NT2/D1 (cell line): ENCODE measurements at regions not wholly inside any gene's neighbourhood (a gene's known extent, or its start where the extent isn't known, plus 50 kb on each side); places are given as distances from the start of the nearest gene placed in this dataset.
"Not testable (repeated sequence)": the region's sequence is repeated elsewhere in the genome, so short reads cannot be mapped to it uniquely, and the experiment has no call there.

Experiments
- DNase-seq: peaks from one replicate; pipeline ENCODE4 v3.0.0-alpha.2; 2011; ENCODE audit warnings: low read depth, low spot score
- H3K27me3 ChIP-seq: 2 replicates; pipeline ENCODE4 v1.6.0; 2011; ENCODE audit warnings: mild to moderate bottlenecking; ENCODE audit not compliant: insufficient read length, insufficient read depth
- H3K36me3 ChIP-seq: 2 replicates; pipeline ENCODE4 v1.6.1; 2011; ENCODE audit warnings: mild to moderate bottlenecking, low read length, mixed read lengths; ENCODE audit not compliant: insufficient read depth, insufficient read length
- H3K4me1 ChIP-seq: 2 replicates; pipeline ENCODE4 v1.5.1; 2011; ENCODE audit not compliant: insufficient read depth, insufficient read length
- H3K4me3 ChIP-seq: 2 replicates; pipeline ENCODE4 v1.5.1; 2011; ENCODE audit warnings: low read depth; ENCODE audit not compliant: insufficient read length
- H3K9ac ChIP-seq: 2 replicates; pipeline ENCODE4 v1.6.0; 2011; ENCODE audit warnings: low read depth; ENCODE audit not compliant: insufficient read length
- H3K9me3 ChIP-seq: 2 replicates; pipeline ENCODE4 v1.5.1; 2011; ENCODE audit warnings: mild to moderate bottlenecking, low read length; ENCODE audit not compliant: insufficient read depth
- SUZ12 ChIP-seq: IDR thresholded peaks from 2 replicates; pipeline ENCODE4 v1.6.1; 2011; ENCODE audit not compliant: insufficient read length, insufficient read depth; ENCODE audit errors: extremely low read depth
- YY1 ChIP-seq: IDR thresholded peaks from 2 replicates; pipeline ENCODE4 v1.6.1; 2011; ENCODE audit not compliant: insufficient read length, insufficient read depth
- ZNF274 ChIP-seq: IDR thresholded peaks from 2 replicates; pipeline ENCODE4 v1.6.1; 2011; ENCODE audit warnings: mild to moderate bottlenecking, low read depth, low read length

DNA sequence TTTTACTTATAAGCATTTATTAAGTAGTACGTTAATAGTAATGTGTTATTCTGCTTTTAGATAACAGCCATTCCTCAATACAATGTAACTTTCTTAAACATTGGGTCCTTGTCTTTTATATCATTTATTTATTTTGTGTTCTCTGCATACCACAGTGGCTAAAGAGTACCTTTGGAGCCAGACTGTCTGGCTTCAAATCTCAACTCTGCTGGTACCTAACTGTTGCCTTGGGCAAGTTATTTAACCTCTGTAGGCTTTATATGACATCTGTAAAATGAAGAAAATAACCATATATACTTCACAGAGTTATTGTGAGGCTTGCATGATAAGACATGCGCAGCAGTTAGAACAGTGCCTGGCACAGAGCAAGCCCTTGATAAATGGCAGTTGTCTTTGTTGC, 397.6 kb downstream of the MDFIC start:
- H3K27me3 ChIP-seq, result no peaks in the 10 kb centered on the region
- no peaks in the 10 kb centered on the region for H3K4me1 ChIP-seq
- H3K4me3 ChIP-seq, result no peak overlapping the region
- H3K36me3 ChIP-seq, result no peaks in the 10 kb centered on the region
- H3K9me3 ChIP-seq, result no peaks in the 10 kb centered on the region
- no peak overlapping the region for H3K9ac ChIP-seq
- no peak for TF ChIP-seq YY1
- no peak for TF ChIP-seq SUZ12
- TF ChIP-seq ZNF274, result no peak
- DNase-seq, result no peak

DNA sequence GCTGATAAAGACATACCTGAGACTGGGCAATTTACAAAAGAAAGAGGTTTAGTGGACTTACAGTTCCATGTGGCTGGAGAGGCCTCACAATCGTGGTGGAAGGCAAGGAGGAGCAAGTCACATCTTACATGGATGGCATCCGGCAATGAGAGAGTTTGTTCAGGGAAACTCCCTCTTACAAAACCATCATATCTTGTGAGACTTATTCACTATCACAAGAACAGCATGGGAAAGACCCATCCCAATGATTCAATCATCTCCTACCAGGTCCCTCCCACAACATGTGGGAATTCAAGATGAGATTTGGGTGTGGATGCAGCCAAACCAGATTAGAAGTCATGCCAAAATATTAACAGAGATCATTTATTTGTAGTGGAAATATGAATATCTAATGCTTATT, 388.4 kb downstream of the MDFIC start:
- H3K4me1 ChIP-seq, DNase-seq, H3K27me3 ChIP-seq, H3K4me3 ChIP-seq, H3K9me3 ChIP-seq, H3K9ac ChIP-seq, H3K36me3 ChIP-seq: not testable (repeated sequence)

DNA sequence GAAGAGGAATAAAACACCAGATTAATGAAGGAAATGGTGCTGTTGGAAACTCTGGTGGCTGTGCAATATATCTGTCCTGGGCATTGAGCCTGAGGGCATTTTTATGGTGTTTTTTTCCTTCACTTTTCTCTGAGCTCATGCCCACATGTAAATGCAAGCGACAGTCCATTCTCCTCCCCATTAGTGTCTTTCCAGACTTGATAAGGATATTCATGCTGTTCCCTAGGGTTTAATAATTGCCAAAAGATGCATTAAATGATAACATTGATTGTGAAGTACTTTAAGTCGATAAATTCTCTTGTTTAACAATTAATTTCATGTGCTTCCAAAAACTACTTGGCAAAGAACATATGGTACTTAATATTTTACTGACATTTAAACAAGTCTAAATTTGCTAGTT, 384.7 kb downstream of the MDFIC start:
- Histone ChIP-seq H3K4me3 (no peak overlapping the region), H3K9ac (no peak overlapping the region), H3K4me1 (no peaks in the 10 kb centered on the region), H3K36me3 (no peaks in the 10 kb centered on the region), H3K27me3 (no peaks in the 10 kb centered on the region), H3K9me3 (peaks cover 13% of the 10 kb centered on the region)
- TF ChIP-seq YY1 (no peak), SUZ12 (no peak), ZNF274 (no peak)
- no peak for DNase-seq

DNA sequence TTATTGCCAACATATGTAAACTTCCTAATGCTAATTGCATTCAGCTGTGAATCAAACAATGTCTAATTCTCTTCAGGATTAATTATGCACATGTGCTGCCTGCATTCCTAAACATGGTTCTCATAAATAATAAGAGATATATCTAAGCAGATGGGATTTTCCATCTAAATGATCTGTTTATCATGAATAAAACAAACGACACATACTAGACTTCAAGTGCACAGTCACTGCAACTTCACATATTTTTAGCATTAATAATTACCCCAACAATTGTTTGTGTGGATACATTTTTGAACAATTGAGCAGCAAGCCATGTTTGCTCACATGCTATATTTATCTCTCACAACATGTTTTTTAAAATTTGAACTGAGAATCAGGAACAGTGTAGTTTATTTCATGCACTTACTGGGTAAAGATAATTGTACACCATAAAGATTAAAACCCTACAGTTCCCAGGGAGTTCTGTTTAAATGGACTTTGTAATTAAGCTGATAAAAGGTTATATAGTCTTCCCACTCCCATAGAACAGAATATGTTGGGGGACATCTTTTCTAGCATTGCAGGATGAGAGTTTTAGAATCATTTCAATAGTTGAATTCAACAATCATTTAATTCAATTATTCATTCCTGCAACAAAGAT, 378.5 kb downstream of the MDFIC start:
- DNase-seq, result no peak

DNA sequence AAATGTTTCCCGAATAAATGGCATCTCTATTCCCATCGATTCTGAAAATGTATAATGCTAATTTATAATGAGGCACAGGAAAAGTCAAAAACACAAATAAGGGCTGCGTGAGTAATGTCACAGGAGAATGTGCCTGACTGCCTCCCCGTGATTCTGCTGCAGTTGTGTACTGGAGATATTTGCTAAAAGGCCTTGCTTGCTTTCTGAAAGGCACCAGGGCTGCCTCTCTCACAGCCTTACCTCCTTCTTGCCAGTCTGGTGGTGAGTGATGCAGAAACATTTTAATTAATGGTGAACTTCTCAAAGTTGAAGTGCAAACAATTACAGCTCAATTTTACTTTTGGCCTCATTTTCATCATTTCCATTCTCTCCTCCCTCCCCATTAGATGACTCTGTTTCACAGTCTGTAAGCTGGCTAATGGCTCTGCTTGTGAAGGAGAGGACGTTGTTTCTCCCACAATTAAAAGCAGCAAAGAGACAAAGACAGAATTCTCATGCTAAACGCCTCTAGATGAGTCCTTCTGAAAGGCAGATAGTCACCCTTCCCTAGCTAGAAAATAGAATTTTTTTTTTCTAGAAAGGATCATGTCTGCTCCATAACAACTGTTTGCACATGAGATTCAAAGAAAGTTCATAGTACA, 377.6 kb downstream of the MDFIC start:
- Histone ChIP-seq H3K27me3 (peaks cover 3% of the 10 kb centered on the region), H3K4me1 (no peaks in the 10 kb centered on the region), H3K4me3 (no peak overlapping the region), H3K9me3 (peaks cover 13% of the 10 kb centered on the region), H3K36me3 (no peaks in the 10 kb centered on the region), H3K9ac (no peak overlapping the region)
- DNase-seq, result peak; percentile 80
- no peak for TF ChIP-seq ZNF274
- TF ChIP-seq YY1, result no peak
- TF ChIP-seq SUZ12, result no peak

More for the DNA sequence above, 378.5 kb downstream of the MDFIC start:
- H3K36me3 ChIP-seq, result no peaks in the 10 kb centered on the region
- H3K4me1 ChIP-seq, result no peaks in the 10 kb centered on the region
- no peak for TF ChIP-seq YY1
- TF ChIP-seq ZNF274, result no peak
- TF ChIP-seq SUZ12, result no peak
- H3K27me3 ChIP-seq, result peaks cover 3% of the 10 kb centered on the region
- no peak overlapping the region for H3K9ac ChIP-seq
- peaks cover 13% of the 10 kb centered on the region for H3K9me3 ChIP-seq
- H3K4me3 ChIP-seq, result no peak overlapping the region

DNA sequence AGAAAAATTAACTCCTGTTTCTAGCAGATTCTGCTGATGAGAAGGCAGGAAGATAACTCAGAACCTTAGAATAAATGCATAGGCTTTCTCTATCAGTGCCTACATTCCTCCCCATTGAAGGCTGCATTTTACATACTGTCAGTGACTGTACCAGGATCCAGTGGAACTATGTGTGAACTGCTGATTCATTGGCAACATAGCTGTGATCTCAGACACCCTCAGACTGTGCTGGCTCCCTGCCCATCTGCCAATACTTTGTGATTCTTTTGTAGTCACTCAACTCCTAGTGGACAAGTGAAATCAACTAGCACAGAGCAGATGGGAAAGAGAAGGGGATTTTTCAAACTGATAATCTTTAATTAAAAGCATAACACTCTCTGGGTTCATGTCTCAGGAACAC, 375.8 kb downstream of the MDFIC start:
- no peak for TF ChIP-seq ZNF274
- no peak for TF ChIP-seq SUZ12
- no peak for TF ChIP-seq YY1
- H3K27me3 ChIP-seq, result peaks cover 3% of the 10 kb centered on the region
- H3K9me3 ChIP-seq, result peaks cover 6% of the 10 kb centered on the region
- H3K9ac ChIP-seq, result no peak overlapping the region
- H3K4me3 ChIP-seq, result no peak overlapping the region
- no peaks in the 10 kb centered on the region for H3K4me1 ChIP-seq
- no peaks in the 10 kb centered on the region for H3K36me3 ChIP-seq
- DNase-seq, result no peak

DNA sequence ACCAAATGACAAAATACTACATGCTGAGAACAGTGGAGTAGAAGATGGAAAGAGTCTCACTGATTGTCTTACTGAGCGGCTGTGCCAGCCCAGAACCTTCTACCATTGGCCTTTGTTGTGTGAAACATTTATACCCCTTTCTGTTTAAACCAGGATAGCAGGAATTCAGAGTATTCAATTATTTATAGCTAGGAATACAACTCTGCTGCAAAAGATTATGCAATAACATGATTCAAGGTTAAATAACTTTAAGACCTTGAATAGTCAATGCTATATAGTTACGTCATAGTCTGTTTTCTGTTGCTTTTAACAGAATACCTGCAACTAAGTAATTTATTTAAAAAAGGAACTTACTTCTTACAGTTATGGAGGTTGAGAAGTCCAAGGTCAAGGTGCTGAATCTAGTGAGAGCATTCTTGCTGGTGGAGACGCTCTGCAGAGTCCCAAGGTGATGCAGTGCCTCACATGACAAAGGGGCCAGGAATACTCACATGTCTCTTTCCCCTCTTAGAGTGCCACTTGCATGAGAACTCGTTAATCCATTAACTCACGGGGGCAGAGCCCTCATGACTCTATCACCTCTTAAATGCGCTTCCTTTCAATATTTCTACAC, 371.8 kb downstream of the MDFIC start:
- Histone ChIP-seq H3K9ac (no peak overlapping the region), H3K27me3 (peaks cover 2% of the 10 kb centered on the region), H3K9me3 (no peaks in the 10 kb centered on the region), H3K4me3 (no peak overlapping the region), H3K36me3 (no peaks in the 10 kb centered on the region), H3K4me1 (no peaks in the 10 kb centered on the region)
- DNase-seq, result no peak
- TF ChIP-seq SUZ12 (no peak), ZNF274 (no peak), YY1 (no peak)
